ENCODE measurements at regions not wholly inside any gene's neighbourhood (a gene's known extent, or its start where the extent isn't known, plus 50 kb on each side); places are given as distances from the start of the nearest gene placed in this dataset.

DNA sequence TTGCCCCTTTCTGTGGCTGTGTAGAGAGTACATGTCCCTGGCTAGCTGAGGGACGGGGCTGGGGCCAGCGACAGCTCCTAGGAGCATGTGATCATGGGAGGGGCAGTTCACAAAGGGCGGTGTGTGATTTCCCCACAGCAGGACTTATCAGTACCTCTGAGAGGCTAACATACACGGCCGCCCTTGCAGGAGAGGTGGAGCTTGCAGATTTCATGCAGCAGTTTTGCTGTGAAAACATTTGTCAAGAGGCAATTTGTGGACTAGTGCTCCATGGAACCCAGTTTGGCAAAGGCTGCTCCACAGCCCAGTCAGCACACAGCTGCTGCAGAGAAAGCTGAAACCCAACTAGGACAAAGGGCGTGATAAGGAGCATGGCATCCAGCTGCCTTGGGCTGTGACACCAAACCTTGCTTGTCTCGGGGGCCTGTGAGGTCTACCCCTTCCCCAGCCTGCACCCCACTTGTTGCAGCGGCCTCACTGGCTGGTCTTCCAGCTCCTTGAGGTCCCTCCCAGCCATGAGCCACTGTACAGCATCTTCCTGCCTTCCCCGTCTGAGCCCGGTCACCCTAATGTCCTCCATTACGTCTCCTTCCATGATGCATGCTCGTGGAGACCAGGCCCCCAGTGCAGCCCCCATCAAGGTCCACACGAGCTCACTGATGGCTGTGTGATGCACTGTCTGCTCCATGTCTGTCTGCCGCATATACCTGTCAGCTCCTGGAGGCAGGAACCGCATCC, 121.4 kb upstream of the HDAC4 start:
- in situ Hi-C loops (cut with MboI; ENCODE audit: low pct_ligation_motif_present in 1 of 4, low pct_unique_long_range_greater_than_20kb in 1 of 4, low sequenced_read_pairs in 3 of 4) = no loop called here

GRCh38 chr2:239521518-239521815, 120.6 kb upstream of the HDAC4 start:
- H3K36me3 ChIP-seq = no peaks in the 10 kb centered on the region
- no peak overlapping the region for H3K4me3 ChIP-seq
- in situ Hi-C loops (cut with MboI; ENCODE audit: low pct_ligation_motif_present in 1 of 4, low pct_unique_long_range_greater_than_20kb in 1 of 4, low sequenced_read_pairs in 3 of 4) = no loop called here
- no peaks in the 10 kb centered on the region for H3K27me3 ChIP-seq
- H3K4me1 ChIP-seq = no peaks in the 10 kb centered on the region
- no peak for DNase-seq
- no peak overlapping the region for H3K27ac ChIP-seq
- intact Hi-C loops (cut with DNase I; ENCODE audit: low total_unique reads) = no loop called here
- no peaks in the 10 kb centered on the region for H3K9me3 ChIP-seq
- TF ChIP-seq EP300 (IDR thresholded peaks at IDR 0.05; ENCODE audit: low read depth) (no peak), POLR2A (IDR thresholded peaks at IDR 0.05) (no peak), POLR2AphosphoS5 (IDR thresholded peaks at IDR 0.05) (no peak)
- TF ChIP-seq, protein P1, sequence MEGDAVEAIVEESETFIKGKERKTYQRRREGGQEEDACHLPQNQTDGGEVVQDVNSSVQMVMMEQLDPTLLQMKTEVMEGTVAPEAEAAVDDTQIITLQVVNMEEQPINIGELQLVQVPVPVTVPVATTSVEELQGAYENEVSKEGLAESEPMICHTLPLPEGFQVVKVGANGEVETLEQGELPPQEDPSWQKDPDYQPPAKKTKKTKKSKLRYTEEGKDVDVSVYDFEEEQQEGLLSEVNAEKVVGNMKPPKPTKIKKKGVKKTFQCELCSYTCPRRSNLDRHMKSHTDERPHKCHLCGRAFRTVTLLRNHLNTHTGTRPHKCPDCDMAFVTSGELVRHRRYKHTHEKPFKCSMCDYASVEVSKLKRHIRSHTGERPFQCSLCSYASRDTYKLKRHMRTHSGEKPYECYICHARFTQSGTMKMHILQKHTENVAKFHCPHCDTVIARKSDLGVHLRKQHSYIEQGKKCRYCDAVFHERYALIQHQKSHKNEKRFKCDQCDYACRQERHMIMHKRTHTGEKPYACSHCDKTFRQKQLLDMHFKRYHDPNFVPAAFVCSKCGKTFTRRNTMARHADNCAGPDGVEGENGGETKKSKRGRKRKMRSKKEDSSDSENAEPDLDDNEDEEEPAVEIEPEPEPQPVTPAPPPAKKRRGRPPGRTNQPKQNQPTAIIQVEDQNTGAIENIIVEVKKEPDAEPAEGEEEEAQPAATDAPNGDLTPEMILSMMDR (IDR thresholded peaks at IDR 0.05) = no peak
- 90 to 100% methylated on average over 1 to 5 of the region's 6 CpGs for WGBS, 2 donors (ENCODE audit: low coverage in 1 of 2)

More for the DNA sequence above, 121.4 kb upstream of the HDAC4 start:
- Histone ChIP-seq H3K27me3 (no peaks in the 10 kb centered on the region), H3K9me3 (no peaks in the 10 kb centered on the region), H3K27ac (no peak overlapping the region), H3K36me3 (no peaks in the 10 kb centered on the region), H3K4me1 (no peaks in the 10 kb centered on the region), H3K4me3 (no peak overlapping the region)
- DNase-seq = no peak
- no peak for TF ChIP-seq POLR2A (IDR thresholded peaks at IDR 0.05)
- TF ChIP-seq, protein P1 (IDR thresholded peaks at IDR 0.05) = no peak
- TF ChIP-seq EP300 (IDR thresholded peaks at IDR 0.05; ENCODE audit: low read depth) = no peak
- TF ChIP-seq POLR2AphosphoS5 (IDR thresholded peaks at IDR 0.05) = no peak
- intact Hi-C loops (cut with DNase I; ENCODE audit: low total_unique reads) = no loop called here
- 60 to 75% methylated on average over 1 to 15 of the region's 15 CpGs for WGBS, 2 donors (ENCODE audit: low coverage in 1 of 2)

DNA sequence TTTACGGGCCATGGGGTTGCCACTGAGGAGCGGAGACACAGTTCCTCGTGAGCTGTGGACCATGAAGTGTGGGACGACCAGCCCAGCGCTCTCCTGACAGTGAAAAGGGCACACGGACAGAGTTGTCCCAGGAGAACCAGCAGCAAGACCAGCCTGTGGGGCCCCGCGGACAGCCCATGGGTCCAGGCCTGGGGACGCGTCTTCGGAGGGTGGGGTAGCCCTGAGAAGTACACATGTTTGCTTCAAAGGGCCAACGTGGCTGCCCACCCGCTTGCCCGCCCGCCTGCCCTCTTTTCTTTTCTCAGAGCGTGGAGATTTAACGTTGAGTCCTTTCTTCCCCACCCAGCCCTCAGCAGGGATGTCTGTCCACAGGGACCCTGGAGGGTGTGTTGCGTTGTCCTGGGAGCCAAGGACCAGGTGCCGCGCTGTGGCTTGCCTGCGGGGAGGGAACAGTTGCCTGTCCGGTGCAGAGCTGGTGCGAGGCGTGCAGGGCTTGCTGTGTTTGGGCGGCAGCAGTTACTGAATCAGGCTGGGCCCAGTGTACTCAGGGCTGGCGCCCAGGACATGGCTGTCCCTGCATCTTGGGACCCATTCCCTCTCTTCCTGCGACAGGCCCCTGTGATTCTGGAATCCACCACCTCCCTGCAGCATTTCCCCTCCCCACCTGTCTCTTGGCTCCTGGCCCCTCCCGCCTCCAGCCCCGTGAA, 120.1 kb upstream of the HDAC4 start:
- H3K4me1 ChIP-seq = no peaks in the 10 kb centered on the region
- intact Hi-C loops (cut with DNase I; ENCODE audit: low total_unique reads) = no loop called here
- H3K4me3 ChIP-seq = no peak overlapping the region
- H3K27ac ChIP-seq = no peak overlapping the region
- no peaks in the 10 kb centered on the region for H3K9me3 ChIP-seq
- H3K27me3 ChIP-seq = no peaks in the 10 kb centered on the region
- DNase-seq = no peak
- H3K36me3 ChIP-seq = no peaks in the 10 kb centered on the region
- TF ChIP-seq EP300 (IDR thresholded peaks at IDR 0.05; ENCODE audit: low read depth) = no peak
- no peak for TF ChIP-seq POLR2A (IDR thresholded peaks at IDR 0.05)
- no peak for TF ChIP-seq POLR2AphosphoS5 (IDR thresholded peaks at IDR 0.05)
- TF ChIP-seq, protein P1 (IDR thresholded peaks at IDR 0.05) = no peak
- 91% methylated on average over 25 of the region's 29 CpGs; no CpG with 5 or more reads in 1 of the 2 donors for WGBS, 2 donors (ENCODE audit: low coverage in 1 of 2)
- in situ Hi-C loops (cut with MboI; ENCODE audit: low pct_ligation_motif_present in 1 of 4, low pct_unique_long_range_greater_than_20kb in 1 of 4, low sequenced_read_pairs in 3 of 4) = no loop called here

DNA sequence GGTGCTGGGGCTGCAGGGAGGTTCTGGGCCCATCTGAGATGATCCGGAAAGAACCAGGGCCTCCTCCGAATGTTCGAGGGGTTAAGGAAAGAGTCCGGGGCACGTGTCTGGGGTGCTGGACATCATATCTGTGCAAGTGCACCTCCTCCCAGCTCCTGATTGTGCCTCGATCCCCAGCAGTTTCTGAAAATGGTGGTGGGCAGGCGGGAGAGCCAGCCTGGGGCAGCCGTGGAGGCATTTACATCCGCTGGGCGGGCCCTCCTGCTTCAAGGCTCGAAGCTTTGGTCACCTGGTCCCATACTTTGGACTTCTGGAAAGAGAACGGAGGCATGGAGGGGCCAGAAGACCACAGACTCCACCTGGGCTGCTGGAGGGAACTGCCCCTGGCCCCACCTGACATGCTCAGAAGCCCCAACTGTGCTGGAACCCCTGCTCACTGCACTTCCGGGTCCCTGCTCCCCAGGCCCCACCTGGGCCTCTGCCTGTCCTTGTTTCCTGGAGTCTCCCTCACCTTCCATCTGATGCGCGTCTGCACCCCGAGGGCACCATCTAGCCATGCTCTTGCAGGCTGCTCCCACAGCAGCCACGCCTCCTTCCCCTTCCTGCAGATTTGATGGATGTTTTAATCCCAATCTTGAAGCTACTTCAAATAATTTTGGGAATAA, 119.2 kb upstream of the HDAC4 start:
- no peaks in the 10 kb centered on the region for H3K4me1 ChIP-seq
- no peak for DNase-seq
- TF ChIP-seq POLR2AphosphoS5 (IDR thresholded peaks at IDR 0.05) (no peak), EP300 (IDR thresholded peaks at IDR 0.05; ENCODE audit: low read depth) (no peak), POLR2A (IDR thresholded peaks at IDR 0.05) (no peak)
- TF ChIP-seq, protein P1 (IDR thresholded peaks at IDR 0.05) = no peak
- H3K4me3 ChIP-seq = no peak overlapping the region
- in situ Hi-C loops (cut with MboI; ENCODE audit: low pct_ligation_motif_present in 1 of 4, low pct_unique_long_range_greater_than_20kb in 1 of 4, low sequenced_read_pairs in 3 of 4) (no loop called here), intact Hi-C loops (cut with DNase I; ENCODE audit: low total_unique reads) (no loop called here)
- H3K27ac ChIP-seq = no peak overlapping the region
- no peaks in the 10 kb centered on the region for H3K27me3 ChIP-seq
- no peaks in the 10 kb centered on the region for H3K36me3 ChIP-seq
- H3K9me3 ChIP-seq = no peaks in the 10 kb centered on the region
- WGBS, 2 donors (ENCODE audit: low coverage in 1 of 2) = 87 to 100% methylated on average over 2 to 17 of the region's 17 CpGs
